ENCODE measurements at regions not wholly inside any gene's neighbourhood (a gene's known extent, or its start where the extent isn't known, plus 50 kb on each side); places are given as distances from the start of the nearest gene placed in this dataset.
A peak's percentile ranks its signal among the peaks of the same experiment; 100 is the strongest.

DNA sequence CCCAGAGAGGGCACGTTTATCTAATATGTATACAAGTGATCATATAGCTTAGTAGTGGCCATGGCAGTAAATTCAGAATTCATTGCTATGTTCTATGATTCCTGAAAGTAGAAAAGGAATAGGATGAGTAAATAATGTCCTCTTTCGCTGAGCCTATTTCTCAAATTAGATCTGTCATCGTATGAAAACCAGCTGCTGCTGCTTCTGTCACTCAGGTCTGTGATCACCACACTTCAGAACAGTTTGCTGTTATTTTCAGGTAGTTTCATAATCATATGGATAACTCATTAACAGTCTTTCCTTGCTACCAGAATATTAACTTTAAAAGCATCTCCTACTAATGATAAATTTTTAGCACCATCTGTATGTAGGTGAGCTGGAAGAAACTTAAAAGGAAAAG is 289.1 kb upstream of the AZI2 start:
- TF ChIP-seq, protein P1, sequence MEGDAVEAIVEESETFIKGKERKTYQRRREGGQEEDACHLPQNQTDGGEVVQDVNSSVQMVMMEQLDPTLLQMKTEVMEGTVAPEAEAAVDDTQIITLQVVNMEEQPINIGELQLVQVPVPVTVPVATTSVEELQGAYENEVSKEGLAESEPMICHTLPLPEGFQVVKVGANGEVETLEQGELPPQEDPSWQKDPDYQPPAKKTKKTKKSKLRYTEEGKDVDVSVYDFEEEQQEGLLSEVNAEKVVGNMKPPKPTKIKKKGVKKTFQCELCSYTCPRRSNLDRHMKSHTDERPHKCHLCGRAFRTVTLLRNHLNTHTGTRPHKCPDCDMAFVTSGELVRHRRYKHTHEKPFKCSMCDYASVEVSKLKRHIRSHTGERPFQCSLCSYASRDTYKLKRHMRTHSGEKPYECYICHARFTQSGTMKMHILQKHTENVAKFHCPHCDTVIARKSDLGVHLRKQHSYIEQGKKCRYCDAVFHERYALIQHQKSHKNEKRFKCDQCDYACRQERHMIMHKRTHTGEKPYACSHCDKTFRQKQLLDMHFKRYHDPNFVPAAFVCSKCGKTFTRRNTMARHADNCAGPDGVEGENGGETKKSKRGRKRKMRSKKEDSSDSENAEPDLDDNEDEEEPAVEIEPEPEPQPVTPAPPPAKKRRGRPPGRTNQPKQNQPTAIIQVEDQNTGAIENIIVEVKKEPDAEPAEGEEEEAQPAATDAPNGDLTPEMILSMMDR (conservative IDR thresholded peaks at IDR 0.05): no peak
- no peak for TF ChIP-seq ZFX (IDR thresholded peaks at IDR 0.05)
- no peak overlapping the region for H3K27ac ChIP-seq

DNA sequence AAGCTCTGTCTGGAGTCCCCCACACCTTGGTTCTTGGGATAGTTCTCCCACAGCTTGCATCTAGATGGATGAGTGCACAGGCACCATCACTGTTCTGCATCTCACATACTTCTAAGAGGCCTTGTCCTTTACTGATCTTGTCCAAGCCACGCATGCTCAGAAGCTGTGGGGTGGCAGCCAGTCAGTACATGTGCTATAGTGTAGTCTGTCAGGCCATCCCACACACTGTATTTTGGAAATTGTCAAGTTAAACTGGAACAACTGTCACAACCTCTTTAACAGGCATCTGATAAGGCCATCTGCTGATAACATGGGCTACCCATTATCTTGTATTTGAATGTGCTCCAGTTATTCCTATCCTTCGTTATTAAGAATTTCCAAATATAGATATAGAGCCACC is 296.5 kb upstream of the AZI2 start:
- H3K27ac ChIP-seq: no peak overlapping the region
- TF ChIP-seq ZFX (IDR thresholded peaks at IDR 0.05): no peak
- TF ChIP-seq, protein P1 (conservative IDR thresholded peaks at IDR 0.05): no peak

DNA sequence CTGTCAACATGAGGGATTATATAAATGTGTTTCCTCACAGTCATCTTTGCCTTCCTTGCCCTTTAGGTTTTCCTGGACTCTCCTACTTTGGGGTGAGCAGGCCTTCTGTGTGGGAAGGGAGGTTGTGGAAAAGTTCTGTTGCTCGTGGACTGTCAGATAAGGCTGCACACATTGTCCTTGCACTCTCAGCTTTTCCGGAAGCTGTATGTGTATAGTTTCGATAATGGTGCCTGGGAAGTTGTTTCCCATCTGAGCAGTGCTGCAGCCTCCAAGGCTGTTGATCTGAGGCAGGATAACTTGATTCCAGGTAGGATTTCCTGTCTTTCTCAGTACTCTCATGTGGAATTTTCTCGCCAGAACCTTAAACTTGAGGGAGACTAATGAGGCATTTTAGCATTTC is 297.8 kb upstream of the AZI2 start:
- no peak for TF ChIP-seq ZFX (IDR thresholded peaks at IDR 0.05)
- TF ChIP-seq, protein P1 (conservative IDR thresholded peaks at IDR 0.05): no peak
- H3K27ac ChIP-seq: no peak overlapping the region

DNA sequence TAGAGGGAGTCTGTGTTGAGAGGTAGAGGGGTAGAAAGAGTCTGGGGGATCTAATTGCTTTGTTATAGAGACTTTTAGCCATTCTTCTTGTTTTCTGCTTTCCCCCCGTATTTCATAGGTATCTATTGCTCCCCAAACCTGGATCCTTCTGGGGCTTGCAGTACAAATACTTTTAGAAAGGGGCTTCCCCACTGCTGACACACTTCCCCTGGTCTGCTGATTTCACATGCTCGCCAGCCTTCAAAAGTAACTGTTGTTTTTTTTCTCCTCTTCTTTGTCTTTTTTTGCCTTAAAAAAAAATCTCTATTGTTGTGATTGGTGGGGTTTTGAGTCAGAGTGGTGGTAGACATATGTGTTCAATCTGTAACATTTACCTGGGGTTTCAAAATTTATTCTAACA is 300.6 kb upstream of the AZI2 start:
- no peak overlapping the region for H3K27ac ChIP-seq
- TF ChIP-seq ZFX (IDR thresholded peaks at IDR 0.05): no peak
- TF ChIP-seq, protein P1 (conservative IDR thresholded peaks at IDR 0.05): no peak

DNA sequence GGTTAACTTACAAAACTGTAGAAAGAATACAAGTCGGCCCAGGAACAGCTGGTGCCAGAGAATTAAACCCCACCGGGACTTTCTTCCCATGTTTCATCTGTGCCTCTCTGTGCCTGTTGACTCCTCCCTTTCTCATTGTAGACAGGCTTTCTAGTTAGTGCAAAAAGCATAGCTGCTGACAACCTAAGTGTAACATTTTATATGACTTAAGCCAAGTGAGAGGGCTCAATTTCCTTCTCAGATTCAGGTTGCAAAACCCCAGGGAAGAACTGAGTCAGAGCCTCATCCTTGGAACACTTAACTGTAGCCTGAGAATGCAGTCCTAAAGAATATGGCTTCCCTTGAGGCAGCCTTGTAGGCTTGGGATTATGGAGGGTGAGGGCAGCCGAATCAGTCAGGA is 302.5 kb upstream of the AZI2 start:
- H3K27ac ChIP-seq: no peak overlapping the region
- no peak for TF ChIP-seq ZFX (IDR thresholded peaks at IDR 0.05)
- TF ChIP-seq, protein P1 (conservative IDR thresholded peaks at IDR 0.05): no peak

DNA sequence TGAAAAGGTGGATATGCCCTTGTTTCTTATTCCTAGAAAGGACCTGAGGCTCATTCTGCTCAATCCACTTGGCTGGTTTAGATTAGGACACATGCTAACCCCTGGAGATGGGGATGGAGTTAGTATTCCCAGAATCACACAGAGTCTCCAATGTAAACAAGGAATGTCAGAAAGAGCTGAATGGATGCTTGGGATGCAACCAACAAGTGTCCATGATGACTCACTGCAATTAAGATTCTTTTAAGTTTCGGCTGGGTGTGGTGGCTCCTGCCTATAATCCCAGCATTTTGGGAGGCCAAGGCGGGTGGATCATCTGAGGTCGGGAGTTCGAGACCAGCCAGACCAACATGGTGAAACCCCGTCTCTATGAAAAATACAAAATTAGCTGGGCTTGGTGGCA is 315.5 kb upstream of the AZI2 start:
- TF ChIP-seq, protein P1 (conservative IDR thresholded peaks at IDR 0.05): no peak
- no peak for TF ChIP-seq ZFX (IDR thresholded peaks at IDR 0.05)
- H3K27ac ChIP-seq: no peak overlapping the region

DNA sequence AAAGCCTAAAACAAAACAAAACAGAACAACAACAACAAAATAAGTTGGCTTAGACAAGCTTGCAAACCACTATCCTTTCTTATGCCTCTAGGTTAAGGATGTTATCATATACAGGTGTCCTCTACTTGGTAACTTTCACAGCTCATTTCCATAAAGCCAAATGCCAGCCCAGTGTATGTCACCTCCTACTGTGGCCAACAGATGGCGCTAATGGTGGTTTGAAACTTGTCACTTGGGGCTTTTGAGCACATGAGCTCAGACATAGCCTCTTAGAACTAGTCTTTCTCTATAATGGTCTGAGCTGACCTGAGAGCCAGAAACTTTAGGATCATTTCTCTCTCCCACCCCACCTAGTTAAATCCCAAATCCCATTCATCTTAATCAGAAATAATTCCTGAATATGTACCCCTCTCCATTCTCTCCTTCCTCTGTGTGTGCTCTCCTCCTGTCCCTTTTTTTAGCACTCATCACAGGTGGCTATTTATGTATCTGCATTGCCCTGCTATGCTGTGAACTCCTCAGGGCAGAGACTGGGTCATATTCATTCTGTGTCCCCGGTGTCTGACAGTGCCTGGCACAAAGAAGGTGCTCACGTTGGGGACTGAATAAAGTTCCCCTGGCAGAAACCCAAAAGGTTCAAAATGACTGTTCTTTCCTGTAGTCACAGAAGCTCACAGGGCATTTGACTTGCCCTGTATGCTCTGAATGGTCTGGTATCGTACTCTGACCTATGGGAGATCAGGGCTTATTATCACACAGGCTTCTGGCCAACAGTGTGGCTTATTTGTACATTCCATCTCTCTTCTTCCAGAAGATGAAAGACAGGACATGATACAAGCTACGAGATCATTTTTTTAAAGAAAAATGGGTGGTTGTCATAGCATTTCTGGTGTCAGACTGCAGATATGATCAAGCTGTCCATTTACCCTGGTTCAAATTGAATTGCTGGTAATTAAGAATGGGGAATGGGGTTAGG is 319.3 kb upstream of the AZI2 start:
- TF ChIP-seq, protein P1 (conservative IDR thresholded peaks at IDR 0.05): peak; percentile 83
- no peak for TF ChIP-seq ZFX (IDR thresholded peaks at IDR 0.05)
- no peak overlapping the region for H3K27ac ChIP-seq
